Neural cell (in vitro differentiated cells): ENCODE measurements at regions not wholly inside any gene's neighbourhood (a gene's known extent, or its start where the extent isn't known, plus 50 kb on each side); places are given as distances from the start of the nearest gene placed in this dataset.

Experiments used
- POLR2AphosphoS5 ChIP-seq: IDR thresholded peaks from 2 replicates; pipeline ENCODE4 v1.6.1; 2012
- RAD21 ChIP-seq: fragments of 450-650 bp; conservative IDR thresholded peaks from 2 replicates; pipeline ENCODE4 v1.6.1; 2014; ENCODE audit warnings: antibody characterized with exemption, mild to moderate bottlenecking, moderate library complexity
- TAF1 ChIP-seq: IDR thresholded peaks from 2 replicates; pipeline ENCODE4 v1.6.1; 2012; ENCODE audit warnings: low read depth
- TF ChIP-seq, protein P1 (sequence below): fragments of 450-650 bp; IDR thresholded peaks from 2 replicates; pipeline ENCODE4 v1.5.1; 2014; ENCODE audit warnings: antibody characterized with exemption, mild to moderate bottlenecking, moderate library complexity; ENCODE audit not compliant: poor library complexity, severe bottlenecking

GRCh38 chr4:1488831-1489638, 82.8 kb upstream of the NKX1-1 start:
- TF ChIP-seq TAF1 (no peak), RAD21 (no peak), POLR2AphosphoS5 (no peak)
- TF ChIP-seq, protein P1, sequence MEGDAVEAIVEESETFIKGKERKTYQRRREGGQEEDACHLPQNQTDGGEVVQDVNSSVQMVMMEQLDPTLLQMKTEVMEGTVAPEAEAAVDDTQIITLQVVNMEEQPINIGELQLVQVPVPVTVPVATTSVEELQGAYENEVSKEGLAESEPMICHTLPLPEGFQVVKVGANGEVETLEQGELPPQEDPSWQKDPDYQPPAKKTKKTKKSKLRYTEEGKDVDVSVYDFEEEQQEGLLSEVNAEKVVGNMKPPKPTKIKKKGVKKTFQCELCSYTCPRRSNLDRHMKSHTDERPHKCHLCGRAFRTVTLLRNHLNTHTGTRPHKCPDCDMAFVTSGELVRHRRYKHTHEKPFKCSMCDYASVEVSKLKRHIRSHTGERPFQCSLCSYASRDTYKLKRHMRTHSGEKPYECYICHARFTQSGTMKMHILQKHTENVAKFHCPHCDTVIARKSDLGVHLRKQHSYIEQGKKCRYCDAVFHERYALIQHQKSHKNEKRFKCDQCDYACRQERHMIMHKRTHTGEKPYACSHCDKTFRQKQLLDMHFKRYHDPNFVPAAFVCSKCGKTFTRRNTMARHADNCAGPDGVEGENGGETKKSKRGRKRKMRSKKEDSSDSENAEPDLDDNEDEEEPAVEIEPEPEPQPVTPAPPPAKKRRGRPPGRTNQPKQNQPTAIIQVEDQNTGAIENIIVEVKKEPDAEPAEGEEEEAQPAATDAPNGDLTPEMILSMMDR: no peak
